WTC11 (cell line): ENCODE measurements at regions not wholly inside any gene's neighbourhood (a gene's known extent, or its start where the extent isn't known, plus 50 kb on each side); places are given as distances from the start of the nearest gene placed in this dataset.

ENCODE experiments used
- ATAC-seq: fragments of 200-7000 bp; cut with Tn5 transposase; 2 replicates; pipeline ENCODE4 v1.10.0; 2021; ENCODE audit warnings: mild to moderate bottlenecking, moderate library complexity
- CTCF ChIA-PET: fragments of 300-600 bp; sonication (Branson Sonifier 250); formaldehyde crosslinking; loops from one replicate; lab custom pipeline; 2021; ENCODE audit warnings: antibody characterized with exemption; lab: Charles Lee
- POLR2A ChIA-PET: fragments of 350-600 bp; sonication (Branson Sonifier 250); formaldehyde crosslinking; loops from one replicate; lab custom pipeline; 2021; ENCODE audit warnings: antibody characterized with exemption; lab: Charles Lee
- DNase-seq: peaks from one replicate; pipeline ENCODE4 v3.0.0; 2021; ENCODE audit warnings: low spot score
- H3K27ac Mint-ChIP-seq: 2 replicates; pipeline ENCODE4 v1.8.0; 2021; ENCODE audit warnings: mixed read lengths
- H3K27me3 Mint-ChIP-seq: 2 replicates; pipeline ENCODE4 v1.8.0; 2021; ENCODE audit warnings: low read depth, mild to moderate bottlenecking, moderate library complexity, mixed read lengths
- H3K36me3 Mint-ChIP-seq: 2 replicates; pipeline ENCODE4 v1.8.0; 2021; ENCODE audit warnings: mixed read lengths
- H3K4me1 Mint-ChIP-seq: 2 replicates; pipeline ENCODE4 v1.8.0; 2022; ENCODE audit warnings: mixed read lengths
- H3K4me3 Mint-ChIP-seq: 2 replicates; pipeline ENCODE4 v1.8.0; 2021; ENCODE audit warnings: mild to moderate bottlenecking, moderate library complexity, mixed read lengths
- H3K9me3 Mint-ChIP-seq: 2 replicates; pipeline ENCODE4 v1.8.0; 2021; ENCODE audit warnings: mixed read lengths
- AFF4 ChIP-seq: sonication (generic); formaldehyde crosslinking; IDR thresholded peaks from 2 replicates; pipeline ENCODE4 v1.8.1; 2023; ENCODE audit warnings: mild to moderate bottlenecking, missing genetic modification reagents, borderline replicate concordance
- ARID4B ChIP-seq: sonication (generic); formaldehyde crosslinking; IDR thresholded peaks from 2 replicates; pipeline ENCODE4 v1.8.0; 2023; ENCODE audit warnings: missing genetic modification reagents, mild to moderate bottlenecking, borderline replicate concordance
- ATF3 ChIP-seq: sonication (generic); formaldehyde crosslinking; conservative IDR thresholded peaks from 2 replicates; pipeline ENCODE4 v1.8.1; 2022; ENCODE audit warnings: mild to moderate bottlenecking, missing genetic modification reagents
- CBFB ChIP-seq: sonication (generic); formaldehyde crosslinking; IDR thresholded peaks from 2 replicates; pipeline ENCODE4 v1.8.1; 2022; ENCODE audit warnings: mild to moderate bottlenecking, low read depth, missing genetic modification reagents
- E2F4 ChIP-seq: sonication (generic); formaldehyde crosslinking; IDR thresholded peaks from 2 replicates; pipeline ENCODE4 v1.8.1; 2022; ENCODE audit warnings: low read depth, mild to moderate bottlenecking, moderate library complexity, missing genetic modification reagents, borderline replicate concordance
- FOXK1 ChIP-seq: sonication (generic); formaldehyde crosslinking; IDR thresholded peaks from 2 replicates; pipeline ENCODE4 v1.8.0; 2022; ENCODE audit warnings: mild to moderate bottlenecking, moderate library complexity, missing genetic modification reagents
- IRF2 ChIP-seq: sonication (generic); formaldehyde crosslinking; IDR thresholded peaks from 2 replicates; pipeline ENCODE4 v1.8.0; 2022; ENCODE audit warnings: low read depth, missing genetic modification reagents, borderline replicate concordance
- PRDM15 ChIP-seq: sonication (generic); formaldehyde crosslinking; IDR thresholded peaks from 2 replicates; pipeline ENCODE4 v1.8.0; 2022; ENCODE audit warnings: missing genetic modification reagents
- ZNF219 ChIP-seq: sonication (generic); formaldehyde crosslinking; IDR thresholded peaks from 2 replicates; pipeline ENCODE4 v1.8.0; 2023; ENCODE audit warnings: missing genetic modification reagents, mild to moderate bottlenecking, borderline replicate concordance
- ZNF423 ChIP-seq: fragments of 250-450 bp; sonication (Bioruptor Pico); IDR thresholded peaks from 2 replicates; pipeline ENCODE4 v2.1.2; 2022; ENCODE audit warnings: mild to moderate bottlenecking, moderate library complexity
- ZNF425 ChIP-seq: fragments of 250-450 bp; sonication (Bioruptor Pico); conservative IDR thresholded peaks from 2 replicates; pipeline ENCODE4 v1.9.0; 2021; ENCODE audit warnings: mild to moderate bottlenecking
- ZNF532 ChIP-seq: fragments of 250-450 bp; sonication (Bioruptor Pico); IDR thresholded peaks from 2 replicates; pipeline ENCODE4 v1.9.0; 2021; ENCODE audit warnings: mild to moderate bottlenecking, borderline replicate concordance
- ZNF671 ChIP-seq: fragments of 250-450 bp; sonication (Bioruptor Pico); IDR thresholded peaks from 2 replicates; pipeline ENCODE4 v1.8.0; 2021; ENCODE audit warnings: mild to moderate bottlenecking
- ZSCAN18 ChIP-seq: fragments of 250-450 bp; sonication (Bioruptor Pico); IDR thresholded peaks from 2 replicates; pipeline ENCODE4 v2.1.2; 2022; ENCODE audit warnings: mild to moderate bottlenecking, moderate library complexity

GRCh38 chr3:135800071-135800549 lies 165.4 kb upstream of the PPP2R3A start:
- DNase-seq (no peak), ATAC-seq (no peak)
- H3K36me3 Mint-ChIP-seq, result no peaks in the 10 kb centered on the region
- H3K27me3 Mint-ChIP-seq, result peaks cover 3% of the 10 kb centered on the region; the same call in 1 of the 2 replicates
- H3K4me1 Mint-ChIP-seq, result peaks cover 9% of the 10 kb centered on the region; the same call in 1 of the 2 replicates
- no peak overlapping the region for H3K27ac Mint-ChIP-seq
- no peak overlapping the region for H3K4me3 Mint-ChIP-seq
- CTCF ChIA-PET, result interaction anchor here (1.4 kb wide), 1 partner anchor 8 kb away, joined by 3 read pairs; no protein-coding TSS in a partner anchor
- POLR2A ChIA-PET, result no interaction called here
- peaks cover 7% of the 10 kb centered on the region for H3K9me3 Mint-ChIP-seq
- TF ChIP-seq ZNF425 (CRISPR knock-in tag), result no peak
- TF ChIP-seq ZNF219 (CRISPR knock-in tag), result no peak
- TF ChIP-seq ZNF532 (CRISPR knock-in tag), result no peak
- TF ChIP-seq PRDM15 (CRISPR knock-in tag), result no peak
- no peak for TF ChIP-seq CBFB (CRISPR knock-in tag)
- TF ChIP-seq IRF2, result no peak
- TF ChIP-seq ZNF671 (CRISPR knock-in tag), result no peak
- no peak for TF ChIP-seq FOXK1 (CRISPR knock-in tag)
- TF ChIP-seq ZNF423, result no peak
- TF ChIP-seq E2F4 (CRISPR knock-in tag), result no peak
- TF ChIP-seq AFF4, result no peak
- no peak for TF ChIP-seq ZSCAN18 (CRISPR knock-in tag)
- no peak for TF ChIP-seq ATF3 (CRISPR knock-in tag)
- TF ChIP-seq ARID4B (CRISPR knock-in tag), result no peak
